ENCODE measurements at regions not wholly inside any gene's neighbourhood (a gene's known extent, or its start where the extent isn't known, plus 50 kb on each side); places are given as distances from the start of the nearest gene placed in this dataset.

GRCh38 chr21:21614966-21615365 lies 616.8 kb downstream of the NCAM2 start:
- ChIA-PET POLR2A (no interaction called here), CTCF (no interaction called here)
- H3K27me3 ChIP-seq (replicated peaks; ENCODE audit: control insufficient read depth, insufficient read depth, low read length) = no peaks in the 10 kb centered on the region
- no TSS peak for BruUV-seq (replicated peaks)
- no peak overlapping the region for H3K27ac Mint-ChIP-seq (ENCODE audit: unreplicated experiment)
- no peak overlapping the region for H3K4me3 Mint-ChIP-seq (ENCODE audit: unreplicated experiment)
- no peaks in the 10 kb centered on the region for H3K9me3 ChIP-seq
- no peak for TF ChIP-seq CTCF (IDR thresholded peaks at IDR 0.05; ENCODE audit: insufficient read depth in 1 of 2, low read depth in 1 of 2, low read length in 1 of 2, severe bottlenecking in 1 of 2, unreplicated experiment in 1 of 2)
- H3K9me3 Mint-ChIP-seq (ENCODE audit: unreplicated experiment) = no peaks in the 10 kb centered on the region
- no peaks in the 10 kb centered on the region for H3K4me1 Mint-ChIP-seq (ENCODE audit: low read depth, unreplicated experiment)
- no peaks in the 10 kb centered on the region for H3K36me3 ChIP-seq (ENCODE audit: control insufficient read depth, insufficient read depth, low read length)
- no peak overlapping the region for H3K4me3 ChIP-seq (ENCODE audit: low read depth, low read length)
- no peaks in the 10 kb centered on the region for H3K27me3 Mint-ChIP-seq (ENCODE audit: insufficient read depth, unreplicated experiment)
- H3K36me3 Mint-ChIP-seq (ENCODE audit: insufficient read depth, unreplicated experiment) = no peaks in the 10 kb centered on the region
- H3K4me1 ChIP-seq = no peaks in the 10 kb centered on the region
- no peak for DNase-seq
- intact Hi-C loops (cut with micrococcal nuclease; ENCODE audit: unreplicated experiment) = no loop called here

- H3K36me3 Mint-ChIP-seq (ENCODE audit: insufficient read depth, unreplicated experiment) = no peaks in the 10 kb centered on the region
- H3K27ac Mint-ChIP-seq (ENCODE audit: unreplicated experiment) = no peak overlapping the region
- BruUV-seq (replicated peaks) = no TSS peak
- ChIA-PET POLR2A (no interaction called here), CTCF (no interaction called here)
- no peak overlapping the region for H3K4me3 Mint-ChIP-seq (ENCODE audit: unreplicated experiment)
- Histone ChIP-seq H3K4me3 (ENCODE audit: low read depth, low read length) (no peak overlapping the region), H3K36me3 (ENCODE audit: control insufficient read depth, insufficient read depth, low read length) (no peaks in the 10 kb centered on the region), H3K4me1 (no peaks in the 10 kb centered on the region), H3K27me3 (replicated peaks; ENCODE audit: control insufficient read depth, insufficient read depth, low read length) (no peaks in the 10 kb centered on the region), H3K9me3 (no peaks in the 10 kb centered on the region)
- TF ChIP-seq CTCF (IDR thresholded peaks at IDR 0.05; ENCODE audit: insufficient read depth in 1 of 2, low read depth in 1 of 2, low read length in 1 of 2, severe bottlenecking in 1 of 2, unreplicated experiment in 1 of 2) = no peak
- intact Hi-C loops (cut with micrococcal nuclease; ENCODE audit: unreplicated experiment) = no loop called here
- no peaks in the 10 kb centered on the region for H3K4me1 Mint-ChIP-seq (ENCODE audit: low read depth, unreplicated experiment)
- no peak for DNase-seq
- H3K27me3 Mint-ChIP-seq (ENCODE audit: insufficient read depth, unreplicated experiment) = no peaks in the 10 kb centered on the region
- H3K9me3 Mint-ChIP-seq (ENCODE audit: unreplicated experiment) = no peaks in the 10 kb centered on the region
Observed at GRCh38 chr21:21622460-21623234, 624.4 kb downstream of the NCAM2 start.

GRCh38 chr21:21624674-21625073 lies 626.5 kb downstream of the NCAM2 start:
- CTCF ChIA-PET = no interaction called here
- TF ChIP-seq CTCF (IDR thresholded peaks at IDR 0.05; ENCODE audit: insufficient read depth in 1 of 2, low read depth in 1 of 2, low read length in 1 of 2, severe bottlenecking in 1 of 2, unreplicated experiment in 1 of 2) = no peak
- H3K36me3 ChIP-seq (ENCODE audit: control insufficient read depth, insufficient read depth, low read length) = no peaks in the 10 kb centered on the region
- H3K9me3 ChIP-seq = no peaks in the 10 kb centered on the region
- intact Hi-C loops (cut with micrococcal nuclease; ENCODE audit: unreplicated experiment) = no loop called here
- DNase-seq = no peak
- no peaks in the 10 kb centered on the region for H3K27me3 Mint-ChIP-seq (ENCODE audit: insufficient read depth, unreplicated experiment)
- POLR2A ChIA-PET = no interaction called here
- no peak overlapping the region for H3K4me3 ChIP-seq (ENCODE audit: low read depth, low read length)
- H3K4me1 ChIP-seq = no peaks in the 10 kb centered on the region
- no peaks in the 10 kb centered on the region for H3K27me3 ChIP-seq (replicated peaks; ENCODE audit: control insufficient read depth, insufficient read depth, low read length)
- no peak overlapping the region for H3K4me3 Mint-ChIP-seq (ENCODE audit: unreplicated experiment)
- H3K4me1 Mint-ChIP-seq (ENCODE audit: low read depth, unreplicated experiment) = no peaks in the 10 kb centered on the region
- H3K27ac Mint-ChIP-seq (ENCODE audit: unreplicated experiment) = no peak overlapping the region
- no peaks in the 10 kb centered on the region for H3K9me3 Mint-ChIP-seq (ENCODE audit: unreplicated experiment)
- no peaks in the 10 kb centered on the region for H3K36me3 Mint-ChIP-seq (ENCODE audit: insufficient read depth, unreplicated experiment)
- BruUV-seq (replicated peaks) = no TSS peak

All from Caco-2 (cell line).